Fibroblast of lung (primary cell): ENCODE measurements at regions not wholly inside any gene's neighbourhood (a gene's known extent, or its start where the extent isn't known, plus 50 kb on each side); places are given as distances from the start of the nearest gene placed in this dataset.

Experiments
- DNase-seq, 2 donors: peaks; one replicate each; pipeline versions ENCODE4 v3.0.0 to v3.0.0-alpha.2; 2010; ENCODE audit warnings: low read depth in 2 of 2
- H2AFZ ChIP-seq: 2 replicates; pipeline ENCODE4 v1.5.1; 2012; ENCODE audit warnings: low read length, control low read depth, inconsistent platforms
- H3K27ac ChIP-seq: 2 replicates; pipeline ENCODE4 v1.5.1; 2011; ENCODE audit warnings: low read length, control low read depth; ENCODE audit not compliant: insufficient read depth
- H3K27me3 ChIP-seq: 2 replicates; pipeline ENCODE4 v1.5.1; 2011; ENCODE audit warnings: mild to moderate bottlenecking, low read length; ENCODE audit not compliant: control insufficient read depth, insufficient read depth
- H3K36me3 ChIP-seq: 2 replicates; pipeline ENCODE4 v1.5.1; 2011; ENCODE audit warnings: low read length; ENCODE audit not compliant: control insufficient read depth, insufficient read depth
- H3K4me1 ChIP-seq: 2 replicates; pipeline ENCODE4 v1.5.1; 2011; ENCODE audit warnings: low read length; ENCODE audit not compliant: control insufficient read depth, insufficient read depth; ENCODE audit errors: extremely low read depth
- H3K4me2 ChIP-seq: 2 replicates; pipeline ENCODE4 v1.5.1; 2011; ENCODE audit warnings: low read length, control low read depth; ENCODE audit not compliant: insufficient read depth; ENCODE audit errors: extremely low read depth
- H3K4me3 ChIP-seq, 4 experiments: fragments of 200-600 bp in 1 of 4; sonication (generic) in 1 of 4; replicated peaks in 1 of 4; 2 replicates each; pipeline ENCODE4 v1.5.1; 2011 to 2016; ENCODE audit warnings: low read length in 4 of 4, low read depth in 3 of 4, mild to moderate bottlenecking in 3 of 4, control low read depth in 2 of 4, inconsistent platforms in 1 of 4, mixed read lengths in 1 of 4; ENCODE audit not compliant: insufficient read depth in 1 of 4; ENCODE audit errors: control extremely low read depth in 1 of 4
- H3K79me2 ChIP-seq: 2 replicates; pipeline ENCODE4 v1.5.1; 2012; ENCODE audit warnings: mild to moderate bottlenecking, low read length, inconsistent platforms; ENCODE audit not compliant: control insufficient read depth, insufficient read depth
- H3K9ac ChIP-seq: 2 replicates; pipeline ENCODE4 v1.5.1; 2011; ENCODE audit warnings: mild to moderate bottlenecking, low read length, control low read depth; ENCODE audit not compliant: insufficient read depth
- H3K9me3 ChIP-seq: 2 replicates; pipeline ENCODE4 v1.5.1; 2012; ENCODE audit warnings: low read depth, low read length; ENCODE audit not compliant: control insufficient read depth, insufficient read depth
- H4K20me1 ChIP-seq: 2 replicates; pipeline ENCODE4 v1.5.1; 2011; ENCODE audit warnings: low read length; ENCODE audit not compliant: control insufficient read depth, insufficient read depth; ENCODE audit errors: extremely low read depth
- EZH2 ChIP-seq: IDR thresholded peaks from 2 replicates; pipeline ENCODE4 v1.5.1; 2012; ENCODE audit warnings: low read length, control low read depth, mild to moderate bottlenecking; ENCODE audit errors: missing control alignments
- TF ChIP-seq, protein P1 (sequence below), 2 donors: IDR thresholded peaks in 1 of 2; conservative IDR thresholded peaks in 1 of 2; 1 replicate in 1 of 2; 2 replicates in 1 of 2; pipeline ENCODE4 v1.5.1; 2011 to 2012; ENCODE audit warnings: low read length in 2 of 2, control low read depth in 1 of 2, inconsistent platforms in 1 of 2, low read depth in 1 of 2, mild to moderate bottlenecking in 1 of 2

DNA sequence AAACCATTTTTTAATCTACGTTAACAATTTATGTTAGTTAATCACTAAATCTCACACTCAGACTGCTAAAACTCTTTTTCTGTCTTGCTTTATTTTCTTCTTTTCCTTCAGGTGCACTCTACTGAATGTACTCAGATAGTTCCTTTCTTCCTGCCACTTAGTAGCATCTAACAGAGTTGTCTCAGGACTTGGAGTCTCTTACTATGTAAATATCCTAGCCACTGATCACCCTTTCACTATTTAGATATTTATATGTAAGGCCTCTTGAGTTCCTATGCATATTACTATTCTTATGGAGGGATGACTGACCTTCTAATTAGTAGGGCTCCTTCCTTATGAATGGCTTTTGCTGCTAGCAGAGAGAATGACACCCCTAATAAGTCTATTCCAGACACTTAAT lies 586.3 kb downstream of the RERGL start:
- Histone ChIP-seq H3K9ac (no peak overlapping the region), H2AFZ (no peak overlapping the region)
- TF ChIP-seq EZH2: no peak
- TF ChIP-seq, protein P1, sequence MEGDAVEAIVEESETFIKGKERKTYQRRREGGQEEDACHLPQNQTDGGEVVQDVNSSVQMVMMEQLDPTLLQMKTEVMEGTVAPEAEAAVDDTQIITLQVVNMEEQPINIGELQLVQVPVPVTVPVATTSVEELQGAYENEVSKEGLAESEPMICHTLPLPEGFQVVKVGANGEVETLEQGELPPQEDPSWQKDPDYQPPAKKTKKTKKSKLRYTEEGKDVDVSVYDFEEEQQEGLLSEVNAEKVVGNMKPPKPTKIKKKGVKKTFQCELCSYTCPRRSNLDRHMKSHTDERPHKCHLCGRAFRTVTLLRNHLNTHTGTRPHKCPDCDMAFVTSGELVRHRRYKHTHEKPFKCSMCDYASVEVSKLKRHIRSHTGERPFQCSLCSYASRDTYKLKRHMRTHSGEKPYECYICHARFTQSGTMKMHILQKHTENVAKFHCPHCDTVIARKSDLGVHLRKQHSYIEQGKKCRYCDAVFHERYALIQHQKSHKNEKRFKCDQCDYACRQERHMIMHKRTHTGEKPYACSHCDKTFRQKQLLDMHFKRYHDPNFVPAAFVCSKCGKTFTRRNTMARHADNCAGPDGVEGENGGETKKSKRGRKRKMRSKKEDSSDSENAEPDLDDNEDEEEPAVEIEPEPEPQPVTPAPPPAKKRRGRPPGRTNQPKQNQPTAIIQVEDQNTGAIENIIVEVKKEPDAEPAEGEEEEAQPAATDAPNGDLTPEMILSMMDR (conservative IDR thresholded peaks at IDR 0.05 in 1 of 2, IDR thresholded peaks at IDR 0.05 in 1 of 2; ENCODE audit: low read depth in 1 of 2, low read length in 2 of 2): no peak

DNA sequence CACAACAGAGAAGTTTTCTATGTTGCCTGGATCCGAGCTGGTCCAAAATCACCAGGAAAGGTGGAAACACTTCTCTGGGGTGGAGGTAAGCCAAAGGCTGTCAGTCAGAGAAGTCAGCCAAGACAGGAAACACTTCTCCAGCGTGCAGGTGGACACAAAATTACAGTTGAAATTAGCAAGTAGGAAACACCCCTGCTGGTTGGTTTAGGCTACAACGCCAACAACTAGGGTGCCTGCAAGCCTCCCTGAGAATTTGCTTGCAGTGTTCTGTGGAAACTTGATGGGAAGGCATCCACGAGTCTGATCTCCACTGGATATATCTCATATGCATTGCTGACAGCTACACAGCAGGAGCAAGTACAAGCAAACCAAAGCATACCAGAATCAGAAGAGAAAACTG lies 600.5 kb downstream of the RERGL start:
- H2AFZ ChIP-seq: no peak overlapping the region
- no peak overlapping the region for H3K4me2 ChIP-seq
- H4K20me1 ChIP-seq: no peaks in the 10 kb centered on the region
- no peak for TF ChIP-seq EZH2
- TF ChIP-seq, protein P1 (conservative IDR thresholded peaks at IDR 0.05 in 1 of 2, IDR thresholded peaks at IDR 0.05 in 1 of 2; ENCODE audit: low read depth in 1 of 2, low read length in 2 of 2): no peak
- no peak overlapping the region for H3K9ac ChIP-seq
- H3K4me3 ChIP-seq: no peak overlapping the region
- no peak overlapping the region for H3K27ac ChIP-seq
- no peaks in the 10 kb centered on the region for H3K9me3 ChIP-seq
- no peak for DNase-seq
- H3K36me3 ChIP-seq: no peaks in the 10 kb centered on the region
- no peaks in the 10 kb centered on the region for H3K27me3 ChIP-seq
- H3K79me2 ChIP-seq: no peaks in the 10 kb centered on the region
- no peaks in the 10 kb centered on the region for H3K4me1 ChIP-seq

More for the DNA sequence above, 586.3 kb downstream of the RERGL start:
- Histone ChIP-seq H4K20me1 (no peaks in the 10 kb centered on the region), H3K4me1 (no peaks in the 10 kb centered on the region), H3K79me2 (no peaks in the 10 kb centered on the region), H3K36me3 (no peaks in the 10 kb centered on the region), H3K4me3 (no peak overlapping the region), H3K4me2 (no peak overlapping the region), H3K27me3 (no peaks in the 10 kb centered on the region), H3K27ac (no peak overlapping the region), H3K9me3 (no peaks in the 10 kb centered on the region)
- DNase-seq: no peak

DNA sequence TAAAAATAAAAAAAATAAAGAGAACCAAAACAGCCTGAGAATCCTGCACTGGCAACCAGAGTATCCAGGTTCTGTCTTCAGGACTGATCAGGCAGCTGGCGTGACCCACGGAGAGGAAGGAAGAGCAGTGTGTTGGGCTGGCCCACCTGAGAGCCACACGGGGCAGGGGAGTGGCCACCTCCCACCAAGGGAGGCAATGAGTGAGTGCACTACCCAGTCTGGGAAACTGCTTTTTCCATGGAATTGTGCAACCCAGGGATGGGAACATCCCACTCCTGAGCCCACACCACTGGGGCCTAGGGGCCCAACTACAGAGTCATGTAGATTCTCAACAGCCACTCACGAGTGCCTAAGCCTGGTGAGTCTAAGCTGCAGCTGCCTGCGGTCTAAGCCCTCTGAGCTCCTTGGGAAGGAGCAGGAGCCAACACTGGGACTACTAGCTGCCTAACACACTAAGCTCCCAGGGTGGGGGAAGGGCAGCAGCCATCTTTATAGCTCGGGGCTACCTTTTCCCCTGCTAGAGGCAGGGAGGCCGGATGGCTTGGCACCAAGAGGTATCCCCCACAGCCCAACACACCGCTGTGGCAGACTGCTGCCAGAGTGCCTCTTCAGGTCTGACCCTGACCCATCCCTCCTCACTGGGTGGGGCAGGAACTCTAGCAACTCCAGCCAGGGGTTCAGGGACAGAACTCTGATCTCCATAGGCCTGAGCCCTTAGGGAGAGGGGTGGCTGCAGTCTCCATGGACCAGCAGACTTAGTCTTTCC lies 610.9 kb downstream of the RERGL start:
- no peaks in the 10 kb centered on the region for H3K27me3 ChIP-seq
- no peak overlapping the region for H2AFZ ChIP-seq
- H3K9me3 ChIP-seq: no peaks in the 10 kb centered on the region
- no peak for DNase-seq
- no peaks in the 10 kb centered on the region for H3K4me1 ChIP-seq
- H3K9ac ChIP-seq: no peak overlapping the region
- no peaks in the 10 kb centered on the region for H3K36me3 ChIP-seq
- TF ChIP-seq, protein P1 (conservative IDR thresholded peaks at IDR 0.05 in 1 of 2, IDR thresholded peaks at IDR 0.05 in 1 of 2; ENCODE audit: low read depth in 1 of 2, low read length in 2 of 2): no peak
- no peak for TF ChIP-seq EZH2
- H4K20me1 ChIP-seq: no peaks in the 10 kb centered on the region
- no peak overlapping the region for H3K27ac ChIP-seq
- H3K79me2 ChIP-seq: no peaks in the 10 kb centered on the region
- H3K4me3 ChIP-seq: no peak overlapping the region
- no peak overlapping the region for H3K4me2 ChIP-seq
